GM19240 (cell line): ENCODE measurements at regions not wholly inside any gene's neighbourhood (a gene's known extent, or its start where the extent isn't known, plus 50 kb on each side); places are given as distances from the start of the nearest gene placed in this dataset.
"Not testable (repeated sequence)": the region's sequence is repeated elsewhere in the genome, so short reads cannot be mapped to it uniquely, and the experiment has no call there.

Experiments used
- DNase-seq: peaks from one replicate; pipeline ENCODE4 v3.0.0; 2011; ENCODE audit warnings: low spot score; ENCODE audit not compliant: insufficient read length

DNA sequence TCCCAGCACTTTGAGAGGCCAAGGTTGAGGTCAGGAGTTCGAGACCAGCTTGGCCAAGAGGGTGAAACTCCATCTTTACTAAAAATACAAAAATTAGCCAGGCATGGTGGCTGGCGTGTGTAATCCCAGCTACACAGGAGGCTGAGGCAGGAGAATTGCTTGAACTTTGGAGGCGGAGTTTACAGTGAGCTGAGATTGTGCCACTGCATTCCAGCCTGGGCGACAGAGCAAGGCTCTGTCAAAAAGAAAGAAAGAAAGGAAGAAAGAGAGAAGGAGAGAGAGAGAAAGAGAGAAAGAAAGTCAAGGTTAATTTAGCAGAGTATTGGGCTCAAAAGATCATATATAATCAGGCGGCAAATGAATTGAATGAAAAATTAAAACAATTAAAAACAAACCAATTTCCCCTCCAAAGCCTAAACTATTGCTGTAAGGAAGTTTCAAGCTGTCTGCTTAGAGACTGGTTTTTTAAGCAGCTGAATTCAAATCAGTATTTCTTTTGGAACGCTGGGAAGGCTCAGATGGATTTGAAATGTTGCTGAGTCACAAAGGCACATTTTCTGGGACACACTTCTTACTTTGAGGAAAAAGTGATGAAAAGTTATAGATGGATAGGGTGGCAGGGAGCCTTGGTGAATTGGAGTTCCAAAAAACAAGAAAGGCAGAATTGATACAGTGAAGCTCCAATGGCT, 81.3 kb upstream of the BHLHE40 start:
- DNase-seq: no peak

DNA sequence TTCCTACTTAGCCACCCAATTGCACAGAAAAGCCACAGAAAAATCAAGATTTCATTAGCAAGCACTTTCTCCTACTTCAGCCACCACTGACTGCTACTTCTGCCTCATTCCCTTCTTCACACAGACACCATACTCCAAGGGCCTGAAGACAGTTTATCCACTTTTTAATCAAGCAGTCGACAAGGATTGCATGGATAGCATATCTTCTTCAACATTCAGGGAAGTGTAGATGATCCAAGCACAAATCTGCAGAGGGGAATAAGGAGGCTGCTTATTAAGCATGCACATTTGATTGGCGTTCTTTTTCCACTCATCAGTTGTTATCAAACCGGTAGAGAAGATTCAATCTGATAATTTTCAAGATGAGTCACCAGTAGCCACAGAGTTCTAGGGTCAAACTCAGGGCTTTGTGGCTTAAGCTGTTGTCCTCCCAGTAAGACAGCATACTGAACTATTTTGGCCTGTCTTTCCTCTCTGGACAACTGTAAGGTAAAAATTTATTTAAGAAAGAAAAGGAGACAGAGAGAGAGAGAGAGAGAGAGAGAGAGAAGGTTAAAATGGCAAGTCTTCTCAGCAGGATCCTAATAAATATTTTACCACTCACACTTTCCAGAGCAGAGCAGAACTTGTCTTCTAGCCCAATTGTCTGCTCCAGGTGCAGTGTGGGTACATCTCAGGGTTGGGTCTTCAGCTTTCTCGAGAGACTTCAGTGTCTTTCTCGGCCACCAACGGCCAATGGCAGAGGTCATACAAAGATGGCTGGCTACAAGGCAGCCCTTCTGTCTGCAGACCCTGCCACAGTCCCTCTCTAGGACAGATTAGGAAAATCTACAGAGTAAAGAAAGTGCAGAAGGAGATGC, 80.6 kb upstream of the BHLHE40 start:
- peak; percentile 34 for DNase-seq

DNA sequence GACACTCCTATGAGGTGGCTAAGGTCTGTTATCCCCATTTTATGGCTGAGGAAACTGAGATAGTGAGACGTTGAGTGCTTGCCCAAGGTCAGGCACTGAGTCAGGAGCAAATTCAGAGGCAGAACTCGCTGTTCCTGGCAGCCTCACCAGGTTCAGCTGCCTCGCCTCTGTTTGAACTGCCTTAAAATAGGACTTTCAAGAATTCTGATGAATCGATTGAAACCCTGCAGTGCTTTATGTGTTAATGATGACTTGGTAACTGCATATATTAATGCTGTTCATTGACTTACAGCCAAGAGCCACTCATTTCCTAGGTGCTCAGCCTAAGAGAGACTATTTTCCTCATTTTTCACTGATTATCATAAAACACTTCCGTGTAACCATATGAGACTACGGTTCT, 79.5 kb upstream of the BHLHE40 start:
- DNase-seq: no peak

DNA sequence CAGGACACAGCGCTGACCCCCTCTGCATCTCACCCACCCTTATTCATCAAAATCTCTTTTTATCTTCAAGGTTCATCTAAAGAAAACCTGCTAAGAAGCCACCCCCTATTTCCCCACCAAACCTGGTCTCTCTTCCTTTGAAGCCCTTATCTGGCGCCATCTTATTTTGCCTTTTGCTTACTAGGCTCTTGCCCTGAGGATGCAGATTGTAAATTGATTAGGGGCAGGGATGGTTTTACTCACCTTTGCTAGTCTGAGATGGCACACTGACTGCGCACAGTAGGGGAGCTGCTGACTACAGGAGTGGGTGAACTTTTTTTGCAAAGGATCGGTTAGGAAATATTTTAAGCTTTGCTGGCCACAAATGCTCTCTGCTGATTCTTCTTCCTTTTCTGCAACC, 78.9 kb upstream of the BHLHE40 start:
- no peak for DNase-seq

DNA sequence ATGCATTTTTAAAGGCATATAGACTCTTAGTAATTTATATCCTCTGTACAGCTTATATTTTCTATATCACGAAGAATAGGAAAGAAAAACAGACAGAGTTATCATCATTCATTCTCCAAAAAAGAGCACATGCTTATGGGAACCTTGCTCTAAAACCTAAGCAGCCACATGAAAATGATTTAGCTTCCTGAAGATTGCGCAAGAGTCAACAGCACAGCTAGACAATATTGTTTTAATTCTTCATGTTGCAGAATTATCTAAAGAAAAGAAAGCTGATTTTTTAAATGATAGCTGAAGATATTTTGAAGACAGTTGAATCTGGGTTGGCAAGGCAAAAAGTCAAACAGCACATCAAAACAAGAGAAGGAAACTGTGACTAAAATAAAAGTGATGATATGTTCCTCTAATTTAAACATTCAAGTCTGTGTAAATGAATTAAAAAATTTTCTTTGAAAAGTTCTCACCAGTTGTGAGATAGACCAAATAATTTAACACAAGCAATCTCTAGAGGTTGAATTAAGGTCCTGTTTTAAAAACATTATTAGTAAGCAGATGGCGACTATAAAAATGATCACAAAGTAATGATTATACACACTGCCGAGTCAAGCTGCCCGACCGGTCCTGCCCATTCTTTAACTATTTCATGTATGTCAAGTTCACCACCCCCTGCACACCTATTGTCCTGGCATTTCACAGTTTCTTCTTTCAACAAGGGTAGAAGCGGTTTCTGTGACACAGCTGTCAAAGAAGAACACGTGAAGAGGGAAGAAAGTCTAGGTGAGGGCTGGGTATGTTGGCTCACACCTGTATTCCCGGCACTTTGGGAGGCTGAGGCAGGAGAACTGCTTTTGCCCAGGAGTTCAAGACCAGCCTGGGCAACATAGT, 74.2 kb upstream of the BHLHE40 start:
- no peak for DNase-seq

DNA sequence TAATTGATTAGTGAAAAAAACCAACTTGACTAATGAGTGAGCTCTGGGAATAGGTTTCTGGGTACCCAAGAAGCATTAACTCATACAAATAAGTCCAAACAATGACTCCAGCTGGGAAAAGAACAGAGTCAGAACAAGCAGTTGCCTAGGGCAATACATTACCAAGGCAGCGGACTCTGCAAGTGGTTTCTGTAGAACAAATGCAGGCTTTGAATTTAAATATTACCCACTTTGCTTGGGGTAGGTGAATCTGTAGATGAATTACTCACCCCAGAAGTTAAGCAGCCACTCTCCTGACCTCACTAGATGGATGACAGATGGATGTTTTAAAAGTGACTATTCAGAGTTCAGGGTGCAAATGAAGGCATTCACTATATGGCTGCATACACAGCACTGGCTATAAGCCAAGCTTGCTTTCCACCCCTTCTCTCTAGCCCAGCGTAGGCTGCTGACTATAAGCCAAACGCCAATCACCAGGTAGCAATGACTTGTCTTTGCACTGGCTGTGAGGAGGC, 73.1 kb upstream of the BHLHE40 start:
- DNase-seq: no peak

DNA sequence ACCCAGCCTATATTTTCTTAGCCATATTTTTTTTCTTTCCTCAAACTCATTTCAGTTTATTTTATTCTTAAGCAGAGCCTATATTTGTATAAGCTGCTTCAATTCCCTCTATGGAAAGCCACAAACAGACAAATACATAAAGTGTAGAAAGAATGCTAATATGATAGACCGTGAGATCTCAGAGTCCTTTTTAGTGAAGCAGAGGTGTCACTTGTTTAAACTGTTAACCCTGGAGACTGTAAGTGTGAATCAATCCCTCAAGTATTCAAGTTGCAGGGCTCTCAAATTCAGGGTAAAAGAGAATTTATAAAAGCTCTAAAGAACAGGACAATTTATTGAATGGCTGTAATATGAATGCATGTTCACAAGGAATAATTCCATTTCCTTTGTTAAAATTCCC, 72.2 kb upstream of the BHLHE40 start:
- no peak for DNase-seq

DNA sequence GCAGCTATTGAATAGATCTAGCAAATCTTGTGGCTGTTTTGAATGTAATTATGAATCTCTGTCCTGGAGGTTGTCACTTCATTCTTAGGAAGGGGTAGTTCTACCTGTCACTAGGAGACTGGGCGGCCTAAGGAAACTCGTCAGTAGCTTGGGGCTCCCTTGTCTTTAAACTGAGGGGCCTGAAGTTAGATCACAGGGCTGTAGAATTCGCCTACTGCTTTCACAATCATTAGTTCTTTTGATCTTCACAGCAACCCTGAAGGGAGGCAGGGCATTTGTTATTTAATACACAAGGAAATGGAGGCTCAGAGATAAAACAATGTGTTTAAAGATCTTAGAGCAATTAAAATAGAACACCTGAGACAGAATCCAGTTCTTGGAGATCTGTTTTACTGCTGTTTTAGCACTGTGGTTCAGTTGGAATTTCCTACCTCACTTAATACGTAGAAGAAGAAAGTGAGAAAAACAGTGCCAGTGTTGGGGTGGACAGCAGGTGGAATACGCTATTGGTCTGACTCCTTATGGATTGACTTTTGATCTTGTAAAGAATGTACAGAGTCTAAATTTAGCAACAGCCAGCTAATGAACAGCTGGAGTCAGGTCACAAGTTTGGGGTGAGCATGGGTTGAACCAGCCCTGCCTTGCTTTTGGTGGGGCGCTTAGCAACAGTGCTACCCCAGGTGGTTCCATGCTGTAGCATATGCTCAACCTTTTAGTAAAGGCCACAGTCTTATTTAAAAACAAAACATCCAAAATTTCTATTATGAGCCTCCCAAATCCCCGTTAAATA, 71.4 kb upstream of the BHLHE40 start:
- no peak for DNase-seq

DNA sequence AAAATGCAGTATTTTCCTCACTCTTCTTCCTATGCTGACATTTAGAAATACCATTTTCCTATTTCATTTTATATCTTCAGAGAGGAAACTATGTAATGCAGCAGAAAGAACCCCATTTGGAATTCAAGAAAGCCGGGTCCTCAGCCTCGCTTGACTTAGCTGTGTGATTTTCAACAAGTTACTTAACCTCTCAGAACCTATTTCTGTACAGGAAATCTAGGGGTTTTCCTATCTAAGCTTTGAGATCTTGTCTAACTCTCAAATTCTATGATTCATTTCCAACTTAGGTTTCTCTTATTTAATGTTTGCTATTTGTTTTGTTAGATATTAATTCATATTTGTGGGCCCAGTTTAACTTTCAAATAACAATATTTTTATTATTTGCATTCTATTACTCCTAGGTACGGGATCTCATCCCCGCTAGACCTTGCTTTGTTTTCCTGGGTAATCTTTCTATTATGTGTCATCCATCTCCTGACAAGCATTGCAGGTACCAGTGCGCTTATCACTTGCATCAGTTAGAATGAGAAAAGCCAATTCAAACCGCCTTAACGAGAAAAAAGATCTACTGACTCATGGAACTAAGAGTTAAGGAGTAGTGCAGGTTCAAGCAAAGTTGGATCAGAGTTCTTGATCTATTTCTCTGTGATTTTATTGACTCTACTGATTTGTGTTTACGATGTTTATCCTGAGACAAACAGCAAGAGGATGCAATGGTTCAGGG, 70.6 kb upstream of the BHLHE40 start:
- no peak for DNase-seq

DNA sequence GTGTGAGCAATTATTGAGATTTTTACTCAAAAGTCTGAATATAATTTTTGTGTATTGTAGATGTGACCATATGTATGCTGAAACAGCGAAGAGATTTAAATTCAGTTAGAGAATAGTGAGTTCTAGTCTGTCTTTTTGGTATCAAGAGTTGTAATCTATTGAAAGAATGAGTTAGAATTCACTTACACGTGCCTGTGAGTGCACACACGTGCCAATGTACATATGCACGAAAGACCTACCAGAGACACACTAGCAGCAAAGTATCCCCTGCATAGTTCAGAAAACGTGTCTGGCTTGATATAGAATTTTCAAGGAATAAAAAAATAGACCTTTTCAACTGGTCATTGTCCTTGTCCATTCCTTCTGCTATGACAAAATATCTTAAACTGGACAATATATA, 64.8 kb upstream of the BHLHE40 start:
- no peak for DNase-seq

DNA sequence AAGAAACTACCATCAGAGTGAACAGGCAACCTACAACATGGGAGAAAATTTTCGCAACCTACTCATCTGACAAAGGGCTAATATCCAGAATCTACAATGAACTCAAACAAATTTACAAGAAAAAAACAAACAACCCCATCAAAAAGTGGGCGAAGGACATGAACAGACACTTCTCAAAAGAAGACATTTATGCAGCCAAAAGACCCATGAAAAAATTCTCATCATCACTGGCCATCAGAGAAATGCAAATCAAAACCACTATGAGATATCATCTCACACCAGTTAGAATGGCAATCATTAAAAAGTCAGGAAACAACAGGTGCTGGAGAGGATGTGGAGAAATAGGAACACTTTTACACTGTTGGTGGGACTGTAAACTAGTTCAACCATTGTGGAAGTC, 57.6 kb upstream of the BHLHE40 start:
- DNase-seq: not testable (repeated sequence)

DNA sequence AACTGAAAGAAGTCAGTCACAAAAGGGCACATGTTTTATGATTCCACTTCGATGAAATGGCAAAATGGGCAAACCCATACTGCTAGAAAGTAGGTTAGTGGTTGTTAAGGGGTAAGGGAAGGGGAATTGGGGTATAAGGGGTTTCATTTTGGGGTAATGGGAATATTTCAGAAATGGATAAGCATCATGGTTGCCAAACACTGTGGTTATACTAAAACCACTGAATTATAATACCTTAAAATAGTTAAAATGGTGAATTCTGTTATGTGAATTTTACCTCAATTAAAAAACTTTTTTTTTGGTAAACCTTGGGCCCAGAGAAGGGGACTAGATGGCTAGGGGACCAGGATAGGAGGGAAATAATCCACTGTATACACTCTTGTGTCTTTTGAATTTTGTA, 52.3 kb upstream of the BHLHE40 start:
- DNase-seq: no peak

DNA sequence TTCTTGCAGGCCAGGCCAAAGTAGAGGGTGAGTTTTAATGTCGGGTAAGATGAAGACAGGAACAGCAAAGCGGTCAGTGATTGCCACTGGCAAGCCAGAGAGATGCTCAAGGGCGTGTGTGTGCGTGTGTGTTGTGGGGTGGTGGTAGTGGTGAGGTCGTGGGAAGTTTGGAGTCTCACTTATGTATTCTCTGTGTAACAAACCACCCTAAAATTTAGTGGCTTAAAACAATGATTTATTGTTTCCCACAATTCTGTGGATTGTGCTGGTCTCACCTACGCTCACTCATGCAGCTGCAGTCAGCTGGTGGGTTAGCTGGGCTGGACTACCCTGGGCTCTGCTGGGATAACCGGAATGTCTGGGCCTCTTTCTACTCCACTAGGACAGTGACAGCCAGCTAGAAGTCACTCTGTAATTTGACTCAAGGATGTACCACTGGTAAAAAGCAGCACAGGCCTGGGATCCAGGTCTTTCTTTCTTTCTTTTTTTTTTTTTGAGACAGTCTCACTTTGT, 50.9 kb upstream of the BHLHE40 start:
- DNase-seq: no peak
